Endodermal cell (in vitro differentiated cells): ENCODE measurements at regions not wholly inside any gene's neighbourhood (a gene's known extent, or its start where the extent isn't known, plus 50 kb on each side); places are given as distances from the start of the nearest gene placed in this dataset.

Experiments
- DNase-seq: peaks from one replicate; pipeline ENCODE4 v3.0.0-alpha.2; 2017
- H3K27ac ChIP-seq: 2 replicates; pipeline ENCODE4 v1.5.1; 2013; ENCODE audit warnings: mild to moderate bottlenecking, low read depth, low read length, moderate library complexity
- H3K27me3 ChIP-seq: 2 replicates; pipeline ENCODE4 v1.6.1; 2013; ENCODE audit warnings: mild to moderate bottlenecking, low read length, moderate library complexity; ENCODE audit not compliant: insufficient read depth, control insufficient read depth, poor library complexity, severe bottlenecking
- H3K36me3 ChIP-seq: 2 replicates; pipeline ENCODE4 v1.7.0; 2013; ENCODE audit warnings: mild to moderate bottlenecking, low read length, moderate library complexity; ENCODE audit not compliant: control insufficient read depth, insufficient read depth
- H3K4me1 ChIP-seq: one replicate; pipeline ENCODE4 v1.7.0; 2013; ENCODE audit warnings: low read length; ENCODE audit not compliant: control insufficient read depth, insufficient read depth
- H3K4me3 ChIP-seq: 2 replicates; pipeline ENCODE4 v1.5.1; 2013; ENCODE audit warnings: mild to moderate bottlenecking, low read length, moderate library complexity
- H3K9ac ChIP-seq: 2 replicates; pipeline ENCODE4 v1.6.1; 2013; ENCODE audit warnings: mild to moderate bottlenecking, low read length, moderate library complexity; ENCODE audit not compliant: poor library complexity, severe bottlenecking; ENCODE audit errors: extremely low read depth
- H3K9me3 ChIP-seq: 2 replicates; pipeline ENCODE4 v1.6.1; 2013; ENCODE audit warnings: mild to moderate bottlenecking, low read length, moderate library complexity; ENCODE audit not compliant: control insufficient read depth
- H3K27ac Mint-ChIP-seq: 2 replicates; pipeline ENCODE4 v1.8.0; 2020; ENCODE audit warnings: mixed read lengths
- H3K27me3 Mint-ChIP-seq: 2 replicates; pipeline ENCODE4 v1.8.0; 2021; ENCODE audit warnings: mild to moderate bottlenecking, mixed read lengths; ENCODE audit not compliant: insufficient read depth
- H3K36me3 Mint-ChIP-seq: 2 replicates; pipeline ENCODE4 v1.8.0; 2020; ENCODE audit warnings: low read depth, mixed read lengths
- H3K4me1 Mint-ChIP-seq: 2 replicates; pipeline ENCODE4 v1.8.0; 2020; ENCODE audit warnings: mixed read lengths
- H3K4me3 Mint-ChIP-seq: 2 replicates; pipeline ENCODE4 v1.8.0; 2020; ENCODE audit warnings: mild to moderate bottlenecking, moderate library complexity, mixed read lengths
- H3K9me3 Mint-ChIP-seq: 2 replicates; pipeline ENCODE4 v1.8.0; 2020; ENCODE audit warnings: mild to moderate bottlenecking, mixed read lengths
- WGBS, 2 experiments: methylation state at CpG; one replicate each; pipeline versions ENCODE4 v1.1.5 to v1.1.7; 2013; ENCODE audit warnings: missing lambda C conversion rate in 2 of 2, mixed read lengths in 1 of 2; ENCODE audit not compliant: insufficient coverage in 1 of 2, insufficient read length in 1 of 2; 5-methylcytosine and 5-hydroxymethylcytosine counted together
- TF ChIP-seq, protein P1 (sequence below): fragments of 200-600 bp; sonication (generic); conservative IDR thresholded peaks from 2 replicates; pipeline ENCODE4 v1.5.0; 2021; ENCODE audit warnings: antibody characterized with exemption, mild to moderate bottlenecking

- WGBS, 2 experiments = 93 to 99% methylated on average over 6 to 7 of the region's 7 CpGs
- H3K27me3 ChIP-seq = no peaks in the 10 kb centered on the region
- H3K9ac ChIP-seq = no peak overlapping the region
- no peaks in the 10 kb centered on the region for H3K9me3 ChIP-seq
- DNase-seq = no peak
- TF ChIP-seq, protein P1, sequence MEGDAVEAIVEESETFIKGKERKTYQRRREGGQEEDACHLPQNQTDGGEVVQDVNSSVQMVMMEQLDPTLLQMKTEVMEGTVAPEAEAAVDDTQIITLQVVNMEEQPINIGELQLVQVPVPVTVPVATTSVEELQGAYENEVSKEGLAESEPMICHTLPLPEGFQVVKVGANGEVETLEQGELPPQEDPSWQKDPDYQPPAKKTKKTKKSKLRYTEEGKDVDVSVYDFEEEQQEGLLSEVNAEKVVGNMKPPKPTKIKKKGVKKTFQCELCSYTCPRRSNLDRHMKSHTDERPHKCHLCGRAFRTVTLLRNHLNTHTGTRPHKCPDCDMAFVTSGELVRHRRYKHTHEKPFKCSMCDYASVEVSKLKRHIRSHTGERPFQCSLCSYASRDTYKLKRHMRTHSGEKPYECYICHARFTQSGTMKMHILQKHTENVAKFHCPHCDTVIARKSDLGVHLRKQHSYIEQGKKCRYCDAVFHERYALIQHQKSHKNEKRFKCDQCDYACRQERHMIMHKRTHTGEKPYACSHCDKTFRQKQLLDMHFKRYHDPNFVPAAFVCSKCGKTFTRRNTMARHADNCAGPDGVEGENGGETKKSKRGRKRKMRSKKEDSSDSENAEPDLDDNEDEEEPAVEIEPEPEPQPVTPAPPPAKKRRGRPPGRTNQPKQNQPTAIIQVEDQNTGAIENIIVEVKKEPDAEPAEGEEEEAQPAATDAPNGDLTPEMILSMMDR = no peak
- Mint-ChIP-seq H3K27me3 (peaks cover 2% of the 10 kb centered on the region), H3K4me3 (no peak overlapping the region), H3K9me3 (no peaks in the 10 kb centered on the region), H3K27ac (no peak overlapping the region), H3K36me3 (no peaks in the 10 kb centered on the region), H3K4me1 (peaks cover 5% of the 10 kb centered on the region)
- H3K4me1 ChIP-seq = no peaks in the 10 kb centered on the region
- no peaks in the 10 kb centered on the region for H3K36me3 ChIP-seq
- H3K27ac ChIP-seq = no peak overlapping the region
- no peak overlapping the region for H3K4me3 ChIP-seq
These were observed 201.2 kb downstream of the CMPK2 start for GRCh38 chr2:6664332-6665061.

DNA sequence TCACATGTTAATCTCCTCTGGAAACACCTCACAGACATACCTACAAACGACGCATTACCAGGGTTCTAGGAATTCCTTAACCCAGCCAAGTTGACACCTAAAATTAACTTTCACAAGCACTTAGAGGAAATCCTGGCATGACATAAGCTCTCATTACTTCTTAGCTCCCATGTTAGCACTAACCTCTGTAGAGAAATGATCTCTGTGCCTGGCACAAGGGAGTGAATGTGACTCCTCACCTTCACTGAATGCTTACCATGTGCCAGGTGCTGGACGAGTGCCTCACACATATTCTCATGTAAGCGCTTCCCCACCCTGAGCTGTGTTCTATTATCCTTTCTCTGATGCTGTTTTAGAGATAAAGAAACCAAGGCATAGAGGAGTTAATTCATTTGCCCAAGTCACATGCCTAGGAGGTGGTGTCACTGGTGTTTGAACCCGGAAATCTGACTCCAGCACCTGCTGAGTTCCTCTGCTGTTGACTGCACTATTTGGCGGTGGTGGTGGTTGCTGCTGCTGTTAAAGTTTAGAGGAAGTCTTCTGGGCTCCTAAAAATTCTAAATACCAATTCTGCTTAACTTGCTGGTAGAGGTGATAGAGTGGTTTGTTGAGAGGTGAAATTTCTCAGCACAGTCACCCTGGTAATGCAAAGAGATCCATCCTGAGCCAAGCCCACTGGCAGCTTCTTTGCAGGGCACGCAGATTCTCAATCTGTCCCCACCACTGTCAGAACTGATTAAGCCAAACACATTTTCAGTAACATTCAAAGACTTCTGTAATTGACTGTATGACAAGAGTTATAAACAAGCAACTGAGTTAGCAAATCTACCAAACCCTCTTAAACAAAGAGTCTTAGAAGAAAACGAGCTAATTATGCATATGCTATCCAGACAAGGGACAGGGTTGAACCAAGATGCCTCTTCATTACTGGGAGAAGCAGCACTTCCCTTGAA lies 200.3 kb downstream of the CMPK2 start:
- H3K4me3 ChIP-seq = no peak overlapping the region
- TF ChIP-seq, protein P1 = no peak
- no peaks in the 10 kb centered on the region for H3K27me3 ChIP-seq
- H3K27ac ChIP-seq = no peak overlapping the region
- no peaks in the 10 kb centered on the region for H3K4me1 ChIP-seq
- 81 to 88% methylated on average over 4 to 8 of the region's 8 CpGs for WGBS, 2 experiments
- no peaks in the 10 kb centered on the region for H3K9me3 Mint-ChIP-seq
- no peak for DNase-seq
- H3K4me3 Mint-ChIP-seq = no peak overlapping the region
- H3K36me3 ChIP-seq = no peaks in the 10 kb centered on the region
- peaks cover 5% of the 10 kb centered on the region for H3K4me1 Mint-ChIP-seq
- H3K27ac Mint-ChIP-seq = no peak overlapping the region
- H3K9ac ChIP-seq = no peak overlapping the region
- H3K9me3 ChIP-seq = no peaks in the 10 kb centered on the region
- peaks cover 2% of the 10 kb centered on the region for H3K27me3 Mint-ChIP-seq
- H3K36me3 Mint-ChIP-seq = no peaks in the 10 kb centered on the region

GRCh38 chr2:6667326-6667725 lies 198.4 kb downstream of the CMPK2 start:
- DNase-seq = no peak
- no peaks in the 10 kb centered on the region for H3K9me3 ChIP-seq
- Mint-ChIP-seq H3K9me3 (no peaks in the 10 kb centered on the region), H3K27me3 (peaks cover 2% of the 10 kb centered on the region), H3K4me3 (no peak overlapping the region), H3K27ac (no peak overlapping the region), H3K36me3 (no peaks in the 10 kb centered on the region), H3K4me1 (peaks cover 5% of the 10 kb centered on the region)
- H3K27ac ChIP-seq = no peak overlapping the region
- WGBS, 2 experiments = 90 to 100% methylated on average over 4 of the region's 4 CpGs
- no peaks in the 10 kb centered on the region for H3K4me1 ChIP-seq
- no peak overlapping the region for H3K4me3 ChIP-seq
- H3K9ac ChIP-seq = no peak overlapping the region
- H3K27me3 ChIP-seq = no peaks in the 10 kb centered on the region
- no peaks in the 10 kb centered on the region for H3K36me3 ChIP-seq
- TF ChIP-seq, protein P1 = no peak
